ENCODE measurements at regions not wholly inside any gene's neighbourhood (a gene's known extent, or its start where the extent isn't known, plus 50 kb on each side); places are given as distances from the start of the nearest gene placed in this dataset.

GRCh38 chr13:50610238-50610637 is 233.3 kb downstream of the DLEU7 start:
- TF ChIP-seq, protein P1, sequence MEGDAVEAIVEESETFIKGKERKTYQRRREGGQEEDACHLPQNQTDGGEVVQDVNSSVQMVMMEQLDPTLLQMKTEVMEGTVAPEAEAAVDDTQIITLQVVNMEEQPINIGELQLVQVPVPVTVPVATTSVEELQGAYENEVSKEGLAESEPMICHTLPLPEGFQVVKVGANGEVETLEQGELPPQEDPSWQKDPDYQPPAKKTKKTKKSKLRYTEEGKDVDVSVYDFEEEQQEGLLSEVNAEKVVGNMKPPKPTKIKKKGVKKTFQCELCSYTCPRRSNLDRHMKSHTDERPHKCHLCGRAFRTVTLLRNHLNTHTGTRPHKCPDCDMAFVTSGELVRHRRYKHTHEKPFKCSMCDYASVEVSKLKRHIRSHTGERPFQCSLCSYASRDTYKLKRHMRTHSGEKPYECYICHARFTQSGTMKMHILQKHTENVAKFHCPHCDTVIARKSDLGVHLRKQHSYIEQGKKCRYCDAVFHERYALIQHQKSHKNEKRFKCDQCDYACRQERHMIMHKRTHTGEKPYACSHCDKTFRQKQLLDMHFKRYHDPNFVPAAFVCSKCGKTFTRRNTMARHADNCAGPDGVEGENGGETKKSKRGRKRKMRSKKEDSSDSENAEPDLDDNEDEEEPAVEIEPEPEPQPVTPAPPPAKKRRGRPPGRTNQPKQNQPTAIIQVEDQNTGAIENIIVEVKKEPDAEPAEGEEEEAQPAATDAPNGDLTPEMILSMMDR (IDR thresholded peaks at IDR 0.05; ENCODE audit: insufficient read depth, low read length, poor library complexity, severe bottlenecking) = no peak
- no peak for TF ChIP-seq EZH2phosphoT487 (conservative IDR thresholded peaks at IDR 0.05; ENCODE audit: low read length)

Measured in SU-DHL-6 (cell line).